K562 (cell line): ENCODE measurements at regions not wholly inside any gene's neighbourhood (a gene's known extent, or its start where the extent isn't known, plus 50 kb on each side); places are given as distances from the start of the nearest gene placed in this dataset.

Experiments used
- ATAC-seq: fragments of 200-7000 bp; cut with Tn5 transposase; 3 replicates; pipeline ENCODE4 v1.9.1; 2020; ENCODE audit warnings: moderate library complexity
- BruUV-seq: library from RNA; stranded (reverse); fragments of 400-500 nt; replicated peaks from 2 replicates; lab custom pipeline; 2021; lab: Mats Ljungman, UMichigan
- CTCF ChIA-PET: fragments of 300-600 bp; formaldehyde crosslinking; extraction: SDS; loops from one replicate; lab custom pipeline; 2021; ENCODE audit warnings: low intra/inter-chr PET ratio; lab: Yijun Ruan, JAX
- POLR2A ChIA-PET: fragments of 300-600, 350-650 bp; sonication (Branson Sonifier 250); formaldehyde crosslinking; extraction: SDS; loops from one replicate; lab custom pipeline; 2021; ENCODE audit warnings: antibody characterized with exemption, inconsistent platforms; lab: Yijun Ruan, JAX
- DNase-seq, 4 experiments: peaks; one replicate each; pipeline versions ENCODE4 v3.0.0 to v3.0.0-alpha.2; 2011 to 2018; ENCODE audit warnings: low spot score in 3 of 4, mixed read lengths in 3 of 4; ENCODE audit errors: extremely low read depth in 1 of 4
- FAIRE-seq: peaks from 2 replicates; lab custom pipeline; 2011; peaks lifted over from hg19 to GRCh38; lab: Jason Lieb, UNC
- H2AFZ ChIP-seq: 2 replicates; pipeline ENCODE4 v1.6.0; 2011; ENCODE audit warnings: low read depth, low read length, control low read depth, inconsistent platforms
- H3K27ac ChIP-seq: fragments of 200-600 bp; 3 replicates; pipeline ENCODE4 v1.8.0; 2011; ENCODE audit warnings: low read depth, mild to moderate bottlenecking, control low read depth, inconsistent platforms, low read length, moderate library complexity, mixed read lengths; ENCODE audit errors: extremely low read depth
- H3K27me3 ChIP-seq, 2 experiments: fragments of 300-600 bp in 1 of 2; 2 replicates in 1 of 2; 3 replicates in 1 of 2; pipeline versions ENCODE4 v1.6.0 to v1.8.0; 2011; ENCODE audit warnings: inconsistent platforms in 2 of 2, low read length in 2 of 2, mild to moderate bottlenecking in 1 of 2, mixed read lengths in 1 of 2, moderate library complexity in 1 of 2; ENCODE audit not compliant: control insufficient read depth in 2 of 2, insufficient read depth in 2 of 2
- H3K36me3 ChIP-seq: fragments of 300-600 bp; 3 replicates; pipeline ENCODE4 v1.8.0; 2011; ENCODE audit warnings: mild to moderate bottlenecking, low read length, inconsistent platforms; ENCODE audit not compliant: control insufficient read depth, insufficient read depth
- H3K4me1 ChIP-seq, 2 experiments: fragments of 200-600 bp in 1 of 2; replicated peaks in 1 of 2; 2 replicates in 1 of 2; 3 replicates in 1 of 2; pipeline versions ENCODE4 v1.5.1 to v1.8.0; 2011; ENCODE audit warnings: inconsistent platforms in 2 of 2, low read length in 2 of 2, mild to moderate bottlenecking in 1 of 2, mixed read lengths in 1 of 2, moderate library complexity in 1 of 2; ENCODE audit not compliant: control insufficient read depth in 2 of 2, insufficient read depth in 2 of 2
- H3K4me2 ChIP-seq: 2 replicates; pipeline ENCODE4 v1.6.1; 2011; ENCODE audit warnings: low read length, control low read depth, inconsistent platforms, mixed read lengths; ENCODE audit not compliant: insufficient read depth
- H3K4me3 ChIP-seq: fragments of 200-600 bp; sonication (generic), shearing (Covaris generic); 2 replicates; pipeline ENCODE4 v1.5.1; 2016; ENCODE audit warnings: control low read depth, inconsistent platforms
- H3K79me2 ChIP-seq: fragments of 200-600 bp; 3 replicates; pipeline ENCODE4 v1.8.0; 2011; ENCODE audit warnings: low read length, inconsistent platforms; ENCODE audit not compliant: control insufficient read depth, insufficient read depth
- H3K9ac ChIP-seq, 2 experiments: 2 replicates each; pipeline versions ENCODE4 v1.6.0 to v1.6.1; 2011; ENCODE audit warnings: low read depth in 2 of 2, low read length in 2 of 2, control low read depth in 1 of 2, inconsistent platforms in 1 of 2, mild to moderate bottlenecking in 1 of 2, mixed read lengths in 1 of 2; ENCODE audit not compliant: insufficient read depth in 1 of 2
- H3K9me1 ChIP-seq: one replicate; pipeline ENCODE4 v1.6.0; 2011; ENCODE audit warnings: inconsistent platforms, mild to moderate bottlenecking, low read length, moderate library complexity; ENCODE audit not compliant: control insufficient read depth, insufficient read depth
- H3K9me3 ChIP-seq: replicated peaks from 2 replicates; pipeline ENCODE4 v1.5.1; 2011; ENCODE audit warnings: low read depth, low read length, inconsistent platforms; ENCODE audit not compliant: control insufficient read depth, insufficient read depth
- H4K20me1 ChIP-seq: replicated peaks from 2 replicates; pipeline ENCODE4 v1.6.1; 2011; ENCODE audit warnings: low read length, inconsistent platforms, mixed read lengths; ENCODE audit not compliant: control insufficient read depth, insufficient read depth
- CBFB ChIP-seq: sonication (generic); formaldehyde crosslinking; IDR thresholded peaks from 2 replicates; pipeline ENCODE4 v1.4.0; 2020; ENCODE audit warnings: mild to moderate bottlenecking, missing genetic modification reagents
- CHD4 ChIP-seq: fragments of 200-600 bp; sonication (generic); IDR thresholded peaks from 3 replicates; pipeline ENCODE4 v1.6.1; 2012; ENCODE audit warnings: low read depth, mild to moderate bottlenecking, mixed read lengths, low read length, inconsistent platforms; ENCODE audit not compliant: insufficient read depth, insufficient replicate concordance, poor library complexity, severe bottlenecking
- ELF1 ChIP-seq: fragments of 200-800 bp; sonication (Bioruptor generic); IDR thresholded peaks from 2 replicates; pipeline ENCODE4 v1.6.1; 2016; ENCODE audit warnings: missing genetic modification characterization, missing compliant biosample characterization
- ETS2 ChIP-seq: IDR thresholded peaks from 2 replicates; pipeline ENCODE4 v1.6.1; 2016; ENCODE audit warnings: borderline replicate concordance, missing genetic modification characterization, mild to moderate bottlenecking, moderate library complexity, missing compliant biosample characterization; ENCODE audit not compliant: poor library complexity, severe bottlenecking
- HES1 ChIP-seq: fragments of 450-650 bp; IDR thresholded peaks from 2 replicates; pipeline ENCODE4 v1.6.1; 2016; ENCODE audit warnings: low read depth, mild to moderate bottlenecking, moderate library complexity
- HMG20A ChIP-seq: fragments of 450-650 bp; formaldehyde crosslinking; conservative IDR thresholded peaks from 2 replicates; pipeline ENCODE4 v1.4.0; 2020; ENCODE audit warnings: mild to moderate bottlenecking, mixed read lengths
- KAT7 ChIP-seq: sonication (generic); formaldehyde crosslinking; IDR thresholded peaks from 2 replicates; pipeline ENCODE4 v1.8.0; 2022; ENCODE audit warnings: missing genetic modification reagents, mild to moderate bottlenecking, borderline replicate concordance
- KDM4B ChIP-seq, 2 experiments: fragments of 450-650 bp in 1 of 2; sonication (generic) in 1 of 2; IDR thresholded peaks; 2 replicates each; pipeline ENCODE4 v1.6.1; 2016 to 2017; ENCODE audit warnings: borderline replicate concordance in 2 of 2, antibody characterized with exemption in 1 of 2, low read depth in 1 of 2, mild to moderate bottlenecking in 1 of 2
- MAX ChIP-seq: sonication (generic); formaldehyde crosslinking; IDR thresholded peaks from 2 replicates; pipeline ENCODE4 v1.9.0; 2022; ENCODE audit warnings: mild to moderate bottlenecking, missing genetic modification reagents
- MNT ChIP-seq, 2 experiments: fragments of 450-650 bp; conservative IDR thresholded peaks; 2 replicates each; pipeline ENCODE4 v1.6.1; 2017; ENCODE audit warnings: mild to moderate bottlenecking in 2 of 2, moderate library complexity in 2 of 2
- MTA1 ChIP-seq: fragments of 450-650 bp; IDR thresholded peaks from 2 replicates; pipeline ENCODE4 v1.6.1; 2017; ENCODE audit warnings: borderline replicate concordance
- NFIC ChIP-seq: fragments of 450-650 bp; IDR thresholded peaks from 2 replicates; pipeline ENCODE4 v1.6.1; 2017; ENCODE audit warnings: mild to moderate bottlenecking, inconsistent platforms
- RUNX1 ChIP-seq: sonication (generic); IDR thresholded peaks from 2 replicates; pipeline ENCODE4 v1.6.1; 2016; ENCODE audit warnings: antibody characterized with exemption, low read depth
- TEAD1 ChIP-seq, 2 experiments: fragments of 450-650 bp in 1 of 2; sonication (generic) in 1 of 2; formaldehyde crosslinking; IDR thresholded peaks; 2 replicates each; pipeline versions ENCODE4 v1.4.0 to v1.8.0; 2020 to 2022; ENCODE audit warnings: mild to moderate bottlenecking in 2 of 2, missing genetic modification reagents in 1 of 2
- USF2 ChIP-seq: sonication (generic); formaldehyde crosslinking; IDR thresholded peaks from 2 replicates; pipeline ENCODE4 v1.5.0; 2020; ENCODE audit warnings: missing genetic modification reagents
- ZNF431 ChIP-seq: sonication (generic); formaldehyde crosslinking; IDR thresholded peaks from 2 replicates; pipeline ENCODE4 v1.8.0; 2022; ENCODE audit warnings: mild to moderate bottlenecking, missing genetic modification reagents
- ZNF449 ChIP-seq: fragments of 250-450 bp; sonication (Bioruptor Pico); IDR thresholded peaks from 2 replicates; pipeline ENCODE4 v1.8.0; 2022; ENCODE audit warnings: moderate library complexity, mild to moderate bottlenecking, inconsistent platforms
- ZNF780A ChIP-seq: fragments of 250-450 bp; sonication (Bioruptor Pico); IDR thresholded peaks from 2 replicates; pipeline ENCODE4 v1.5.0; 2021; ENCODE audit warnings: mild to moderate bottlenecking
- WGBS: fragments of 100-300 bp; shearing (Covaris generic); methylation state at CpG from one replicate; pipeline ENCODE4 v1.1.6; 2016; ENCODE audit warnings: low coverage, mixed read lengths; ENCODE audit not compliant: insufficient coverage; ENCODE audit errors: missing lambda C conversion rate; 5-methylcytosine and 5-hydroxymethylcytosine counted together
- in situ Hi-C: fragments of 300-500 bp; cut with MboI; formaldehyde crosslinking; loops from 4 replicates; pipeline ENCODE4 v1.15.0; 2018; ENCODE audit warnings: inconsistent platforms, mixed read lengths
- intact Hi-C: fragments of 100-400 bp; cut with micrococcal nuclease; formaldehyde crosslinking; loops from 2 replicates; pipeline ENCODE4 v1.14.2; 2022

- ChIA-PET POLR2A (no interaction called here), CTCF (no interaction called here)
- intact Hi-C loops (no loop called here), in situ Hi-C loops (no loop called here)
- Histone ChIP-seq H3K27me3 (no peaks in the 10 kb centered on the region), H3K36me3 (no peaks in the 10 kb centered on the region), H4K20me1 (no peaks in the 10 kb centered on the region), H3K9me3 (no peaks in the 10 kb centered on the region), H3K4me3 (no peak overlapping the region), H3K4me2 (no peak overlapping the region), H3K9ac (no peak overlapping the region), H2AFZ (no peak overlapping the region), H3K9me1 (no peaks in the 10 kb centered on the region), H3K27ac (no peak overlapping the region), H3K79me2 (no peaks in the 10 kb centered on the region), H3K4me1 (no peaks in the 10 kb centered on the region)
- ATAC-seq, result no peak
- WGBS, result 0% methylated on average over 2 of the region's 2 CpGs
- no TSS peak for BruUV-seq
- FAIRE-seq, result no peak
- TF ChIP-seq ETS2 (tag), result no peak
- no peak for TF ChIP-seq MTA1
- TF ChIP-seq TEAD1 (CRISPR knock-in tag; IDR thresholded peaks at IDR 0.05), result no peak
- no peak for TF ChIP-seq RUNX1
- no peak for TF ChIP-seq MNT (conservative IDR thresholded peaks at IDR 0.05)
- no peak for TF ChIP-seq HES1
- no peak for TF ChIP-seq NFIC
- TF ChIP-seq CHD4, result no peak
- no peak for TF ChIP-seq ELF1
- no peak for TF ChIP-seq KDM4B (IDR thresholded peaks at IDR 0.05; ENCODE audit: borderline replicate concordance in 2 of 2, low read depth in 1 of 2)
- TF ChIP-seq HMG20A, result no peak
- no peak for TF ChIP-seq ZNF431 (CRISPR knock-in tag)
- TF ChIP-seq CBFB (CRISPR knock-in tag), result no peak
- no peak for TF ChIP-seq USF2 (CRISPR knock-in tag)
- TF ChIP-seq KAT7 (CRISPR knock-in tag), result no peak
- TF ChIP-seq MAX (CRISPR knock-in tag), result no peak
- TF ChIP-seq ZNF449 (CRISPR knock-in tag), result no peak
- no peak for TF ChIP-seq ZNF780A
- no peak for DNase-seq
Measured at GRCh38 chr9:106130374-106130773, 436.0 kb downstream of the TMEM38B start.
